HG03354 (cell line): ENCODE measurements at regions not wholly inside any gene's neighbourhood (a gene's known extent, or its start where the extent isn't known, plus 50 kb on each side); places are given as distances from the start of the nearest gene placed in this dataset.
"Not testable (repeated sequence)": the region's sequence is repeated elsewhere in the genome, so short reads cannot be mapped to it uniquely, and the experiment has no call there.

ENCODE experiments used
- ATAC-seq: cut with Tn5 transposase; IDR thresholded peaks from one replicate; pipeline ENCODE4 v1.9.1; 2021; ENCODE audit warnings: mild to moderate bottlenecking; ENCODE audit not compliant: unreplicated experiment, poor library complexity, severe bottlenecking

- no peak for ATAC-seq
These were observed 439.5 kb downstream of the ZNF516 start for GRCh38 chr18:76055578-76055977.

DNA sequence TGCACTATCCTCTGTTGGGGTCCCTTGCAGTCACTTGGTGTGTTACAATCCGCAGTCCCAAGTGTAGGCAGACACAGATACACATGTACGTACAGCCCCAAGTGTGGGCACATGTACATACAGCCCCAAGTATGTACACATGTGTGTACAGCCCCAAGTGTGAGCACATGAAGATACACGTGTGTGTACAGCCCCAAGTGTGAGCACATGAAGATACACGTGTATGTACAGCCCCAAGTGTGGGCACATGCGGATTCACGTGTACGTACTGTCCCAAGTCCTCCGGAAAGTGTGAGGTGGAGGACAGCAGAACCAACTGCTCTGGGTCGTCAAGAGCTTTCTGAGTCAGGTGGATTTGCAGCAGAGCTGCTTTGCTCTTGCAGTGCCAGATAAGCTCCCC, 440.0 kb downstream of the ZNF516 start:
- no peak for ATAC-seq

DNA sequence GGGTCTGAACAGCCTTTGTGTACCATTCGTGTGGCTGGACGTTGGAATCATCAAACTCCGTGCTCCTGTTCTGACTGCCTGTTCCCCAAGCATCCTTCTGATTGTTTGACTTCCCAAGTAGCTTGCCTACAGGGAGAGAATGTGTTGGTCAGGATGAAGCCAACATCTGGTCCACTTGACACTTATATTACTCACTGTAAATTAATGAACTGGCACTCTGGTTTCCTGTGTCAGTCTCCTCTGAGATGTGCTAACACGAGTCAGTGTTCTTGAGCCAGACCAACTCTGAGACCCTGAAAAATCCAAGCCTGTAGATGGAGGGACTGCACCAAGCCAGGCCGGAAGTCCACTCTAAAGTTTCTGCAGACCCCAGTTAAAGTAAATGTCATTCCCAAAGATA, 440.9 kb downstream of the ZNF516 start:
- no peak for ATAC-seq

DNA sequence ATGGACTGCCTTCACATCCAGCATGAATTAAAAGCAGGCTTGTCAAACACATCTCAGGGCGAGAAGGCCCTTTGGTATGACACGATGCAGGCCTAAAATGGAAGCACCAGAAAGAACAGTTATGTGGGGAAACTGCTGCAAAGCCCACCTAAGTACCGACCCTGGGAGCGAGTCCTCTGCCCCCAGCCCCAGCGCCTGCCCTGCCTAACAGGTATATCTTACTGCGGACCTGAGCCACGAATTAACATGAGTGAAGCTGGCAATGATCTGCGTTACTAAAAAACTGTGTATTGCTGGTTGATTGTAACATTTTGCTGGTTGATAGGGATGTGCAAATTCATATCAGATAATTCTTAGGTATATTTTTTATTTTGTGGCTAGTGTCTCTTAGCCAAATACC, 441.5 kb downstream of the ZNF516 start:
- no peak for ATAC-seq

DNA sequence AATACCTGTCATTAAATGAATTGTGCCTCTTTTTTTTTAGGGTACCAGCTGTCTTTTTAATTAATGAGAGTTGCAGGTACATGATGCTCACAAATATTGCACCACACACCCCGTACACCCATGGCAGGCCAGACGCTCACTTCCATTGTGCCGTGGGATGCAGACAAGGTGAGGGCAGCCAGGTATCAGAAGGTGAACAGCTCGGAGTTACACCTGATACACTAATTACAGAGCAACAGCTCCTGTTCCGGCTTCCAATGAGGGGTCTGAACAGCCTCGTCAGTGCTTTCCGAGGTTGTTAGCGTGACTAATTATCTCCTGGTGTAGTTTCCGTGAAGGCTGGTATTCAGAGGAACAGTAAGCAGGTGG, 442.8 kb downstream of the ZNF516 start:
- no peak for ATAC-seq

DNA sequence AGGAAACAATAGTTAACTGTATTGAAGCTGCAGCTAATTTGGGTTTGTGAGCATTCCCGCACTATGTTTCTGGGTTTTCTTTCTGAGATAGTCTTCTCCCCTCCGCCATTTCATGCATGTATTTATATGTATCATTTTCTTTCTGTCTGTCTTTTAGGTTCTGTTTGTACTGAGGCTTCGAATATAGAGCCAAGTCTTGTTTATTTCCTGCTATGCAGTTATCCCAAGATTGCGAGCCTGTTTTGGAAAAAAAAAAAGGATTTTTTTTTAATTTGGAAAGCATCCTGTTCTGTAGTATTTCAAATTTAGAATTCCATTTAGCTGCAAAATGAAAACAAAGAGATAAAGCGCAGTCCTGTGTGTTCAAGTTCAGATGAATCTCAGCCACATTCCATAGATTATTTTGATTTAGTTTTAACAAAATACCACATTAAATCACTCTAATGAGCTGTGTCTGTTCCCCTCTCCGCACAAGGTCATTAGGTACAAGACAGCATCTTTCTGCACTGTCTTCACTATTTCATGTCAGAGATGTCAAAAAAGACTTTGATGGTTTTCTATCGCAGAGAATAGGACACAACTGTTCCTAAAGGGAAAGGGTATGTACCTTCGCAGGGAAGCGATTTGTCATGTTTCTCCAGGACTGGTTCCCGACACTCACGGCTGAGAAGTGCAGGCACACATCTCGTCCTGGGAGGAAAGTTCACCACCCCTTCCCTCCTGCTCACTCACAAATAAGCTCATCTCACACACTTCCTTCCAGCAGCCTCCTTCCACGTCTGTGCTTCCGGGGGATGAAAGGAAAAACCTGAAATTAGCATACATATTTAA, 443.4 kb downstream of the ZNF516 start:
- no peak for ATAC-seq

GRCh38 chr18:76046221-76046620, 448.8 kb downstream of the ZNF516 start:
- no peak for ATAC-seq

- ATAC-seq, result no peak
These were observed 452.5 kb downstream of the ZNF516 start for GRCh38 chr18:76042511-76042910.

- ATAC-seq, result no peak
These were observed 476.8 kb downstream of the ZNF516 start for GRCh38 chr18:76018210-76018609.

GRCh38 chr18:76013057-76013456, 482.0 kb downstream of the ZNF516 start:
- no peak for ATAC-seq

- ATAC-seq, result no peak
These were observed 489.3 kb downstream of the ZNF516 start for GRCh38 chr18:76005632-76006208.

- not testable (repeated sequence) for ATAC-seq
These were observed 507.1 kb downstream of the ZNF516 start for GRCh38 chr18:75987913-75988312.

DNA sequence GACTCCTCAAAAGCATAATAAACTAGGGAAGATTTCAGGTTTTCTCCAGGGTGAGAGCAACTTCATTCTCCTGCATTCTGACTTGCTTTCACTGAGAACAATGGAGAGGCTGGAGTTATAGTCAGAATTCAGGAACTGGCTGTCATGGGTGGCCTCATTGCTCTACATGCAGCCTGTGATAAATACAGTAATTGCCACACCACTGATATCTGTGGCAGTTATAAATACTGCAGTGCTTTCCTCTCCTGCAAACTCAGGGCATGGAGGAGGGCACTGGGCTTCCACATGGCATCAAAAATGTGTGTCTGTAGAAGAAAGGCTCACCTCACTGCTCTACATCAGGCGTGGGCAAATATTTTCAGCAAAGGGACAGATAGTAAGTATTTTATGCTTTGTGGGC, 510.2 kb downstream of the ZNF516 start:
- no peak for ATAC-seq

DNA sequence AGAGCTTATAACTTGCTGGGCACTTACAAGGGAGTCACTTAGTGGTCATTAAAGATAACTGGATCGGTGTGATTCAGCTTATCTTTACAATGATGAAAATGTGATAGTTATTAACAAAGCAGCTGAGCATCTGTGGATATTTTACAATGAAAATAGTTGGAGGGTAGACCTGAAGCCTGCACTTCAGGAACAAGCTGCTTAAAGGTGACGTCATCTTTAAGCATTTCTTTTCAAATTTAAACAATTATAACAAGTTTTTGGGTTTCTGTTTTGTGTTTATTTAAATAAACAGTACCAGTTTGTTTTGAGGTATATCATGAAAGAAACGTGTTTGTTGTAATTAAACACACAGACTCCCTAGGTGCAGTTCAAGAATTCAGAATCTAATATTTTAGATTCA, 513.9 kb downstream of the ZNF516 start:
- ATAC-seq, result no peak

DNA sequence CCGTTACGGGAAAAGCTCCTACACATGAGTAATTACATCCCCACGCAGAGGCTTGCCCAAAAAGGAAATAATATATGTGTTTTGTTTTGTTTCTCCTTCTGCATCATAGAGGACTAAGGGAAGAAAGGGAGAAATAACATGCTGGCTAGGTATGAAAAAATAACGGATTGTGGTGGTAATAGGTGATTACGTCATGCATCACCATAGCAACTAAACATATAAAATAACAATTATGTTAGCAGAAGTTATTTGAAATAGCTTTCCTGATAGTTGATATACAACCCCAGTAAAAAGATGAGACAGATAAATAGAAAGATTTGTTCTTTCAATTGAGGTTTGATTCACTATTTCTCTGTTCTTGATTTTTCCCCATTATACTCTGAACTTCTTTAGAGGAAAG, 518.0 kb downstream of the ZNF516 start:
- no peak for ATAC-seq

GRCh38 chr18:75970212-75970611, 524.8 kb downstream of the ZNF516 start:
- no peak for ATAC-seq

DNA sequence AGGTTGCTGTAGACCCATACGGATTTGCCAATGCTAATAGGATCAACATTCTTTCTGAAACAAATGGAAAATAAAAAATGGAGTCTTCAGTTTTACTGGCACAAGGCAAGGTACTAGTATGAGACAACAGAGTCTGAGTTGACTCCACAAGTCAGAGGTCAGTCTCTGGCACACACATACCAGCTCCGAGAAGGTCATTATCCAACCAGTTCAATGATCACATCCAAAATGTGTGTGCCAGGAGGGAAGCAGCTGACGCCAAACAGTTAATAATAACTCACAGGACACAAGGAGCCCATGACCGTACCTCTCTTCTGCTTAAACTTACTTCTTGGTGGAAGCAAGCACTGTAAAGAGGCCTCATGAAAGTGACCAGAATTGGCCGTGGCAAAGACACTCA, 528.6 kb downstream of the ZNF516 start:
- ATAC-seq, result no peak

GRCh38 chr18:75962036-75962572, 532.9 kb downstream of the ZNF516 start:
- no peak for ATAC-seq

GRCh38 chr18:75960356-75960755, 532.9 kb upstream of the SMIM21 start:
- ATAC-seq, result not testable (repeated sequence)

- ATAC-seq, result no peak
These were observed 531.6 kb upstream of the SMIM21 start for GRCh38 chr18:75959150-75959549.

- no peak for ATAC-seq
These were observed 531.2 kb upstream of the SMIM21 start for GRCh38 chr18:75958683-75959082.
